ENCODE measurements at regions not wholly inside any gene's neighbourhood (a gene's known extent, or its start where the extent isn't known, plus 50 kb on each side); places are given as distances from the start of the nearest gene placed in this dataset.

DNA sequence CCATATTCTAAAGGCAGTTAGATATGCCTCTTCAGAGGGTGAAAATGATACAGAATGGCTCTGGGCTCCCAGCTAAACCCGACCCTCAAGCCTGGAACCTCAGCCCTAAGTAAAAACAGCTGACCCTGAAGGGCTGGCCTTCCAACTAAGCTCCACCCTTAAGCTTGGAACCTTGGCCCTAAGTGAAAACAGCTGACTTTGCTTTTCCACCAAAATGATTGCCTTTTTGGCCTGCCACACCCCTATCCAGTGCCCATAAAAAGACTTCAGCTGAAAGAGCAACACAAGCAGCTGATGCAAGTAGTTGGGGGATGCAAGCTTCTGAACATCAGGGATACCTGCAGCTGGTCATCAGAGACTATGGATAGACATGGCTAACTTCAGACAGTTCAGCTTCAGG lies 647.4 kb upstream of the SGCD start:
- no peaks in the 10 kb centered on the region for H3K36me3 ChIP-seq
- no peak overlapping the region for H3K4me3 ChIP-seq
- TF ChIP-seq, protein P1, sequence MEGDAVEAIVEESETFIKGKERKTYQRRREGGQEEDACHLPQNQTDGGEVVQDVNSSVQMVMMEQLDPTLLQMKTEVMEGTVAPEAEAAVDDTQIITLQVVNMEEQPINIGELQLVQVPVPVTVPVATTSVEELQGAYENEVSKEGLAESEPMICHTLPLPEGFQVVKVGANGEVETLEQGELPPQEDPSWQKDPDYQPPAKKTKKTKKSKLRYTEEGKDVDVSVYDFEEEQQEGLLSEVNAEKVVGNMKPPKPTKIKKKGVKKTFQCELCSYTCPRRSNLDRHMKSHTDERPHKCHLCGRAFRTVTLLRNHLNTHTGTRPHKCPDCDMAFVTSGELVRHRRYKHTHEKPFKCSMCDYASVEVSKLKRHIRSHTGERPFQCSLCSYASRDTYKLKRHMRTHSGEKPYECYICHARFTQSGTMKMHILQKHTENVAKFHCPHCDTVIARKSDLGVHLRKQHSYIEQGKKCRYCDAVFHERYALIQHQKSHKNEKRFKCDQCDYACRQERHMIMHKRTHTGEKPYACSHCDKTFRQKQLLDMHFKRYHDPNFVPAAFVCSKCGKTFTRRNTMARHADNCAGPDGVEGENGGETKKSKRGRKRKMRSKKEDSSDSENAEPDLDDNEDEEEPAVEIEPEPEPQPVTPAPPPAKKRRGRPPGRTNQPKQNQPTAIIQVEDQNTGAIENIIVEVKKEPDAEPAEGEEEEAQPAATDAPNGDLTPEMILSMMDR (IDR thresholded peaks at IDR 0.05) = no peak
- TF ChIP-seq POLR2A (IDR thresholded peaks at IDR 0.05) = no peak
- TF ChIP-seq POLR2AphosphoS5 (IDR thresholded peaks at IDR 0.05) = no peak
- intact Hi-C loops (cut with DNase I; ENCODE audit: low total_unique reads) = no loop called here
- no peaks in the 10 kb centered on the region for H3K4me1 ChIP-seq
- no peak for DNase-seq (ENCODE audit: low spot score in 2 of 2)
- H3K27ac ChIP-seq = no peak overlapping the region
- peaks cover 0 to 22% of the 10 kb centered on the region in 2 donors for H3K9me3 ChIP-seq
- no peaks in the 10 kb centered on the region for H3K27me3 ChIP-seq

DNA sequence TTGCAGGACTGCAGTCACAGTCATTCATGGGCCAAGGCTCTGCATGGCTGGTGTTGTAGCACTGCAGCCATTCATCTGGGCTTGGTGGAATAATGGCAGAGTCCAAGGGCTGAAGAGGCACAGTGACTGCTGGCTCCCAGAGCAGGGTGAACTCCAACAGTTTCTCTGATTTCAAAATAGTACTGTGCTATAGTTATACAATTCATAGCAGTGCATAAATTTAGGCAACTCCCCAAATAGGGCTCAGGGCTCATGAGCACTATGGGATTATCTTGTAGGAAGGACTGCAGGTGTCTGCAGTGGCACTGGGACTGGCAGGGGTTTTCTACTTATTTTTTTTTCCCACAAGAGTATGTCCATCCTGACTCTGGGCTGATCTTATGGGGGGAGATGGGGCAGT lies 642.5 kb upstream of the SGCD start:
- Histone ChIP-seq H3K36me3 (no peaks in the 10 kb centered on the region), H3K27ac (no peak overlapping the region), H3K9me3 (peaks cover 0 to 7% of the 10 kb centered on the region in 2 donors), H3K4me1 (no peaks in the 10 kb centered on the region), H3K27me3 (no peaks in the 10 kb centered on the region), H3K4me3 (no peak overlapping the region)
- TF ChIP-seq, protein P1 (IDR thresholded peaks at IDR 0.05) = no peak
- TF ChIP-seq POLR2A (IDR thresholded peaks at IDR 0.05) = no peak
- TF ChIP-seq POLR2AphosphoS5 (IDR thresholded peaks at IDR 0.05) = no peak
- no peak for DNase-seq (ENCODE audit: low spot score in 2 of 2)
- intact Hi-C loops (cut with DNase I; ENCODE audit: low total_unique reads) = no loop called here

DNA sequence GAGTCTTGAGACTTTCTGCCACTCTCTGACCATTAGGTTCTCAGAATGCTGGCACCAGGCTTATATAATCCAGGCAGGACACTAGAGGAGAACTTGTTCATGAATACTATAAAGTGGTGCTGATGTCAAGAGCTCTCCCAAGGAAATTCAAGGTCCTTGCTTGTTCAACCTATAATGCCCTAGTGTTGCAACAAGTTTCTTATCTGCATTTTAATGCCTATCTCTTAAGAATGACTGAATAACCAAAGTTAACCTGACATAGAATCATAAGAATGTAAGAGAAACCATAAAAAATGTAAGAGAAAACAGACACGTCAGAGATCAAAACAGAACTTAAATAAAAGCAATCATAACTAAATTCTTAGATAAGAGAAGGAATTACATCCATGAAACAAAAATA lies 640.8 kb upstream of the SGCD start:
- Histone ChIP-seq H3K27me3 (no peaks in the 10 kb centered on the region), H3K36me3 (no peaks in the 10 kb centered on the region), H3K9me3 (peaks cover 0 to 4% of the 10 kb centered on the region in 2 donors), H3K4me3 (no peak overlapping the region), H3K27ac (no peak overlapping the region), H3K4me1 (no peaks in the 10 kb centered on the region)
- TF ChIP-seq, protein P1 (IDR thresholded peaks at IDR 0.05) = no peak
- no peak for DNase-seq (ENCODE audit: low spot score in 2 of 2)
- intact Hi-C loops (cut with DNase I; ENCODE audit: low total_unique reads) = no loop called here

- DNase-seq (ENCODE audit: low spot score in 2 of 2) = no peak
- Histone ChIP-seq H3K27me3 (no peaks in the 10 kb centered on the region), H3K9me3 (no peaks in the 10 kb centered on the region), H3K27ac (no peak overlapping the region), H3K4me3 (no peak overlapping the region), H3K36me3 (no peaks in the 10 kb centered on the region), H3K4me1 (no peaks in the 10 kb centered on the region)
- intact Hi-C loops (cut with DNase I; ENCODE audit: low total_unique reads) = no loop called here
- TF ChIP-seq POLR2AphosphoS5 (IDR thresholded peaks at IDR 0.05) = no peak
- no peak for TF ChIP-seq POLR2A (IDR thresholded peaks at IDR 0.05)
- TF ChIP-seq, protein P1 (IDR thresholded peaks at IDR 0.05) = no peak
Measured at GRCh38 chr5:155689406-155689805, 637.6 kb upstream of the SGCD start.

DNA sequence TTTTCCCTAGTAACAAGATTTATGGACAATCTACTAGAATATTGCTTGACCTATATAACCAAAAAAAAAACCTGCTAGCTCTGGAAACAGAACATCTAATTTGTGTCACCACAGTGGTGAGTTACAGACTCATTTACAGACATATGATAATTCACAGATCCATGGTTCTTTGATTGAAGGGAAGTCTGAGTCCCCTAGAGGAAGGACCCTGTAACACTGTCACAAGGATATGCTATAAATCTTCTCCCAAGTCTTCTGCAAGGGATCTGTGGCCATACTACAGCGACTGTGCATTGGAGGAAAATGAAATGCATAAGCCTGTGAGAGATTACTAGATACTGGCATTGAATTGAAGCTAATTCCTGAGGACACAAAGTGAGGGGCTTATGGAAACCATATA lies 630.6 kb upstream of the SGCD start:
- Histone ChIP-seq H3K4me3 (no peak overlapping the region), H3K4me1 (no peaks in the 10 kb centered on the region), H3K9me3 (no peaks in the 10 kb centered on the region), H3K27me3 (no peaks in the 10 kb centered on the region), H3K27ac (no peak overlapping the region), H3K36me3 (no peaks in the 10 kb centered on the region)
- intact Hi-C loops (cut with DNase I; ENCODE audit: low total_unique reads) = no loop called here
- TF ChIP-seq POLR2AphosphoS5 (IDR thresholded peaks at IDR 0.05) (no peak), POLR2A (IDR thresholded peaks at IDR 0.05) (no peak)
- TF ChIP-seq, protein P1 (IDR thresholded peaks at IDR 0.05) = no peak
- DNase-seq (ENCODE audit: low spot score in 2 of 2) = no peak
